GM19240 (cell line): ENCODE measurements at regions not wholly inside any gene's neighbourhood (a gene's known extent, or its start where the extent isn't known, plus 50 kb on each side); places are given as distances from the start of the nearest gene placed in this dataset.
"Not testable (repeated sequence)": the region's sequence is repeated elsewhere in the genome, so short reads cannot be mapped to it uniquely, and the experiment has no call there.

Experiments used
- DNase-seq: peaks from one replicate; pipeline ENCODE4 v3.0.0; 2011; ENCODE audit warnings: low spot score; ENCODE audit not compliant: insufficient read length

- no peak for DNase-seq
Measured at GRCh38 chr2:186940463-186940862, 91.5 kb upstream of the ZSWIM2 start.

- no peak for DNase-seq
Measured at GRCh38 chr2:186934420-186934819, 85.5 kb upstream of the ZSWIM2 start.

DNA sequence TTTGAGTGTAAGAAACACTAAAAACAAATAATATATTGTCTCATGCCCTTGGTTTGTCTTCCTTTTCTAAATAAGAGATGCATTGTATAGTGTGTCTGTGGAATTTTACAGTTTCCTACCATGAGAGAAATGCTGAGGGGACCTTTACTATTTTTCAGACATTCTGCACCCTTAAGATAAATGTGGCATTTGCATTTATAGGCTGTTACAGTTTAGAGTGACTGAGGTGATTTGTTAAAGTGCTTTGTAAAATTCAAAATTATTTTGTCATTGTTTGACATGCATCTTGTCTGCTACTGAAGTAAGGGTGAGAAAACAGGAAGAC lies 78.9 kb upstream of the ZSWIM2 start:
- no peak for DNase-seq

- DNase-seq, result no peak
Measured at GRCh38 chr2:186927185-186927866, 78.4 kb upstream of the ZSWIM2 start.

DNA sequence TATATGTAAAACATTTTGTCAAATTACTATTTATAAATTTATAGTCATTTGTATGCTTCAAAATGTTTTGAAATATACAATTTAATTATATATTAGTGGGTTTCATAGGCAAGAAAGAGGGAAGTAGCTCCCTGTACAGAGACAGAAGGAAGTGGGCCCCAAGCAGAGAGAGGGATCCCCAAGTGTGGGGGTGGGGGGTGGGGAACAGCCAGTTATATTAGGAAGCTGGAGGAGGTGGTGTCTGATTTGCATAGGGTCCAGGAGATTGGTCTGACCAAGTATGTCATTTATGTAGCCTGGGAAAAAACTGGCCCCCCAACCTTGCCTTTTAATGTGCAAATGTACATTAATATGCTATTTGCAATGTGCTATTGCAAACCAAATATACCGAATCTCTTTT lies 76.5 kb upstream of the ZSWIM2 start:
- no peak for DNase-seq

- not testable (repeated sequence) for DNase-seq
Measured at GRCh38 chr2:186922316-186922715, 73.3 kb upstream of the ZSWIM2 start.

GRCh38 chr2:186919296-186919695 lies 70.3 kb upstream of the ZSWIM2 start:
- no peak for DNase-seq

DNA sequence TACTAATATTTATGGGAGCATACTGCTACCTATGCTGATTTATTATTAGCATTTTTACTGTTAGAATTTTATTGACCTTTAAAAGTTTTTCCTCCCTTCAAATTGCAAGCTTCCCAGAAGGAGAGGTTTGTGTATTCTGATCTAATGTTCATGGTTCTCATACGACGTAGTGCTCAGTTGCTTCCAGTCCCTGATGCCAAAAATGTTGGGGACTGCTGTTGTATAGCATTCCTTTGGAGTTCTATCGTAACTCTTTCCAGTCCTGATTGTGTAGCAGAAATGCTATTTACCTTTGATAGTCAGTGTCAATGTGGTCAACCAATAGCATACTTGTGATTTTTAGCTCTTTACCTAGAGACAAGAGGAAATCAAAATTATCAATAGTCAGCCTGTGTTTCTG lies 69.5 kb upstream of the ZSWIM2 start:
- no peak for DNase-seq

- DNase-seq, result no peak
Measured at GRCh38 chr2:186917866-186918265, 68.9 kb upstream of the ZSWIM2 start.

DNA sequence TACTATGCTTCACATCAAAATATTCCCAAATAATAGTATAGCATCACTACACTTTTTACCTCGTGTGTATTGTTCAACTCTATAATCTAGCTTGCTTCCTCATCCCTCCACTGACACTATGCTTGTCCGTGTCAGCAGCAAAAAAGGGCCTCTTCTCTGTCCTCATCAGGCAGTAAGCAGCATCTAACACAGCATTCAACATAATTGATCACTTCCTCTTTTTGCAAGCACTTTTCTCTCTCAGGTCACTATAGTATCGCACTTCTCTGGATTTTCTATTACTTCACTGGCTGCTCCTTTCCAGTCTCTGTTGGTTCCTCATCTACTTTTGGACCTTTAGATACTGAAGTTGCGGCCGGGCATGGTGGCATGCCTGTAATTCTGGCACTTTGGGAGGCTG lies 64.9 kb upstream of the ZSWIM2 start:
- no peak for DNase-seq

- no peak for DNase-seq
Measured at GRCh38 chr2:186912979-186913378, 64.0 kb upstream of the ZSWIM2 start.

DNA sequence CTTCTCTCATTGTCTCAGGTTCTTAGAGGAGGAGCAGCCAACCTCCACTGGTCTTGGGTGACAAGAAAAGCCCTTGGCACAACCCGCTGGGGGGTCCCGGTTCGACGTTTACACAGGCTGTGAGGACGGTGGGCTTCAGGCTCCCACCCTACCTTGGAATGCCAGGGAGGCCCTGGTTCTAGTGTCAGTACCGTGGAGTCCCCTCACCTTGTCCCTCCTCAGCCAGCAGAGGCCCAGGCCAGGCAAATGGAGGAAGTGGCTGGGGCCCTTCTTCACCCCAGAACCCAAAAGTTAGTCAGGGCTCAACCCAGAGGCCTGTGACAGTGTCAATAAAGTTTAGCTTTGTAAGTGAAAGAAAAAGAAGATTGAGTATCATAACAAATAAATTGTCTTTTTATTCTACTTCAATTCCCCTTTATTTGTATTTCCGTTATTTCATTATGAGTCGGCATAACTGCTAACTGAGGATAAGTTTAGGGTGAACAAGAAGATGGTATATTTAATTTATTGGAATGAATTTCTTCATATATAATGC lies 62.6 kb upstream of the ZSWIM2 start:
- DNase-seq, result no peak

GRCh38 chr2:186910996-186911395 lies 62.0 kb upstream of the ZSWIM2 start:
- no peak for DNase-seq

DNA sequence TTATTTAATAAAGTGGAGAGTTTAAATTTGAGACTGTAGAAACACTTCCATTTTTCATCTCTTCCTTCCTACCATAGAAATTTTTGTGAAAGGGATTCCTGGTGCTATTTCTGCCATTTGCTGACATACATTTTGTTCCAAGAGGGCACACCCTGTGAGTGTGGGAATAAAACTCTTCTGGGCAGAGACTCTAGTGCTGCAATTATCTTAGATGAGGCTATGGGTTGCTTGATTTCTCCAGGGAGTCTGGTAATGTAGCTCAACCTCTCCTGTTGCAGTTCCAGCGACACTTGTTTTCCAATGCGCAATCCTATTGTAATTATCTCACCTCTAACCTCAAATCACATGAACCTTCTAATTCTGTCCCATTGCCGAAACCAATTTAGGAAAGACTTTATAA lies 60.1 kb upstream of the ZSWIM2 start:
- no peak for DNase-seq

GRCh38 chr2:186907897-186908296 lies 58.9 kb upstream of the ZSWIM2 start:
- DNase-seq, result no peak

DNA sequence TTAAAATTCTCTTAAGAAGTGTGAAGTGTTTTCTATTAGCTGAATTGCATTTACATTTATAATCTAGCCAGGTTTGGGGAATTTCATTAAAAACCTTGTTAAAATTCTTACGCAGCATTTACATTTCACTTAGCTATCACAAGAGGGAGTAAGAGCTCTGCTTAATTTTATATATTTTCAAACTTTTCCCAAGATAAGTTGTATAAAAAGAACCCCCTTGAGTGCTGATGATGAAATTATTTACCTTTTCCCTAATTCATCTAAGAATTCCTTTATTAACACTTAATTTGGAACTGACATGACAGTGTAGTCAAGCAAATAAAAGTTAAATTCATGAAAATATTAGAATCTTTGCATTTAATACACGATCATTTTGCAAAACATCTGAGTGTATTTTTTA lies 54.2 kb upstream of the ZSWIM2 start:
- no peak for DNase-seq
